ENCODE measurements at regions not wholly inside any gene's neighbourhood (a gene's known extent, or its start where the extent isn't known, plus 50 kb on each side); places are given as distances from the start of the nearest gene placed in this dataset.

DNA sequence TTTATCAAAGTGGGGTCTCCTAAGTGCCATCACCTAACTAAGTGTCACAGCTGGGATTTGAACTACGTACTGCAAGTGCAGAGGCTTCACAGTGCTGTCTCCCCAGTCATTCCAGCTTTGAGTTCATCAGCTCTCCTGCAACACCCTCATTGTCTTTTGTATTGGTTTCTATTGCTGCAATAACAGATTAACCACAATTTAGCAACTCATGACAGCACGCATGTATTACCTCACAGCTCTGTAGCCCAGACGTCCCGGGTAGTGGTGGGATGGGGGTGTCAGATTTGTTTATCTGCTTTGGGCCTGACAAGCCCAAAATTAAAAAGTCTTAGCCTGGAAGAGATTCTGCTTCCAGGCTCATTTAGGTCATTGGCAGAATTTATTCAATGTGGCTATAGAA is 220.5 kb upstream of the LRRN1 start:
- DNase-seq (ENCODE audit: low spot score), result no peak
- in situ Hi-C loops (cut with MboI; ENCODE audit: low pct_unique_long_range_greater_than_20kb, low sequenced_read_pairs, unreplicated experiment), result no loop called here
- TF ChIP-seq, protein P1, sequence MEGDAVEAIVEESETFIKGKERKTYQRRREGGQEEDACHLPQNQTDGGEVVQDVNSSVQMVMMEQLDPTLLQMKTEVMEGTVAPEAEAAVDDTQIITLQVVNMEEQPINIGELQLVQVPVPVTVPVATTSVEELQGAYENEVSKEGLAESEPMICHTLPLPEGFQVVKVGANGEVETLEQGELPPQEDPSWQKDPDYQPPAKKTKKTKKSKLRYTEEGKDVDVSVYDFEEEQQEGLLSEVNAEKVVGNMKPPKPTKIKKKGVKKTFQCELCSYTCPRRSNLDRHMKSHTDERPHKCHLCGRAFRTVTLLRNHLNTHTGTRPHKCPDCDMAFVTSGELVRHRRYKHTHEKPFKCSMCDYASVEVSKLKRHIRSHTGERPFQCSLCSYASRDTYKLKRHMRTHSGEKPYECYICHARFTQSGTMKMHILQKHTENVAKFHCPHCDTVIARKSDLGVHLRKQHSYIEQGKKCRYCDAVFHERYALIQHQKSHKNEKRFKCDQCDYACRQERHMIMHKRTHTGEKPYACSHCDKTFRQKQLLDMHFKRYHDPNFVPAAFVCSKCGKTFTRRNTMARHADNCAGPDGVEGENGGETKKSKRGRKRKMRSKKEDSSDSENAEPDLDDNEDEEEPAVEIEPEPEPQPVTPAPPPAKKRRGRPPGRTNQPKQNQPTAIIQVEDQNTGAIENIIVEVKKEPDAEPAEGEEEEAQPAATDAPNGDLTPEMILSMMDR (IDR thresholded peaks at IDR 0.05; ENCODE audit: extremely low read depth, insufficient read depth, missing control alignments), result no peak

DNA sequence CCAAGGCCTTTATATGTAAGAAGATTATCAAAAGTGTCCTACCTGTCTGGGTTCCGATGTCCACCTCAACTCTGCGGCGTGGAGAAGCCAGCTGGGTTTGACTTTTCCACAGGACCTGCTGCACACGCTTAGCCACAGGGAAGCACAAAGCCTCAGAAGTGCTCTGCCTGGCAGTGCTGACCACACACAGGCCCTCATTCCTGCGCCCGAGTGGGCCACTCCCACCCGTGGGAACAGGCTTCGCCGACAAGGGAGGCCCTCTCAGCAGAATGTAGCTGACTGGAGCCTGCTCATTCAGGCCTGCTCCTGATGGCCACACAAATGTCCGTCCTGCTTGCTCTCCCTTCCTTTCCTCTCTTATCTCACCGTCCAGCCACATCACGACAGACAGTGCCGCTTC is 221.4 kb upstream of the LRRN1 start:
- DNase-seq (ENCODE audit: low spot score), result no peak
- in situ Hi-C loops (cut with MboI; ENCODE audit: low pct_unique_long_range_greater_than_20kb, low sequenced_read_pairs, unreplicated experiment), result no loop called here
- TF ChIP-seq, protein P1 (IDR thresholded peaks at IDR 0.05; ENCODE audit: extremely low read depth, insufficient read depth, missing control alignments), result no peak

DNA sequence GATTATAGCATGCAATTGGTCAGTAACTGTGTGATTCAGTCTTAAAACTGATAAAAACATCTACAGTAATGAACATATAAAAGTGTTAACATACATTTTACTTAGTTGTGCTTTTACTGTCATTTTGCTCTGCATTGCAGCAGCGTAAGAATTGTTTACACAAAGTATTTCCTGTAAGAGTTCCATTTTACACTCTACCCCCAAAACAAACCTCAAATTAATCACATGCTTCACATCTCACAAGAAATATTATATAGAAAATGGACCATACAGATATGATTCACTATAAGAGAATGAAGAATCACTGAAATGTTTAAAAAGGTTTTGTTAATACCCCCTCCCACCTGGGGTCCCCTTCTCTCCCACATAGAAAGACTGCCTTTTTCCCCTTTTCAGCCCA is 225.9 kb upstream of the LRRN1 start:
- in situ Hi-C loops (cut with MboI; ENCODE audit: low pct_unique_long_range_greater_than_20kb, low sequenced_read_pairs, unreplicated experiment), result no loop called here

DNA sequence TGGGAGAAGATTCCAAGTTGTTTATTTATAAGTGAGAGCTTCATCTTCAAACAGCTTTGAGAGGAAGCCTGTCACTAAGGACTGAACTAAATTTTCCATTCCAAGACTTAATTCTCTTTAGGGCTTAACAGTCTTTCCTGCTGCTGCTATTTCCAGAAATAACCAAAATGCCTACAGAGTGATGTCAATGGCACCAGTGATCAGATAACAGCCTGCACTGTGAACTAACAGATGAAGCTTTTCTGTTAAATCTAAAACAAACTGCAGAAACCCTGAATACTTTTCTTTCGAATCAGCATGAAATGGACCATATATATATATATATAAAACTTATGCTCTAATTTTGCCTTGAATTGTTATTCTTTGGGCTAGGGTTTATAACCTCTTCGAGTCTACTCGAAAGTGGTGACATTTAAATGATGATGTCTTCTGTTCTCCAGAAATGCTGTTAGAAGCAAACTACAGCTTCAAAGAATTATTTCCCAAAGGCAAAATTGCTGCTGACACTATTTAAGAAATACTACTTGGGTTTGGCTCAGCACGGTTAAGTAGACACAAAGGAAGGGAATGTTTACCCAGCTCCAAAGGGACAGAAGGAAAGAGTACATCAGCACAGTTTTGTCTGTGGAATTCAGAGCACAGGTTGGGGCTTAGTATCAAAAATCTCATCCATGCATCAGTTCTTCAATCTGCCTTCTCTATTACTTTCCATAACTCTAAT is 238.5 kb upstream of the LRRN1 start:
- TF ChIP-seq, protein P1 (IDR thresholded peaks at IDR 0.05; ENCODE audit: extremely low read depth, insufficient read depth, missing control alignments), result no peak
- in situ Hi-C loops (cut with MboI; ENCODE audit: low pct_unique_long_range_greater_than_20kb, low sequenced_read_pairs, unreplicated experiment), result no loop called here
- no peak for DNase-seq (ENCODE audit: low spot score)

More for the DNA sequence above, 225.9 kb upstream of the LRRN1 start:
- DNase-seq (ENCODE audit: low spot score), result no peak
- TF ChIP-seq, protein P1 (IDR thresholded peaks at IDR 0.05; ENCODE audit: extremely low read depth, insufficient read depth, missing control alignments), result no peak

DNA sequence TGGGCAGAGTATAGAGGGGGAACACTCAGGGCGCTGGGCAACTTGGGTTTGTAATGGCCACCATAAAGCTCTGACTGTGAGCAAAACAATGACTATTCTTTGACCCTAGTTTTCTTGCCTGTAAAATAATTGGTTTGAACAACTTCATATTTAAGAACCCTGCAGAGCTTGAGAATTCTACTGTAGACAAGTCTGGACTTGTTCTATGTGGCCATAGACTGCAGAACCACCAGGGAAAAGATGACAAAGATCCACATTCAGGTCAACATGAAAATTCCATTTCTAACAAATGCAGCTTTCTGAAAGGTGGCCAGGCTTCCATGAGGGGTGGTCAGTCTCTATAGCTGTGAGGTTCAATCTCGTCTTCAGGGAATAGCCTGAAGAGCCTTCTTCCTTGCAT is 239.4 kb upstream of the LRRN1 start:
- no peak for DNase-seq (ENCODE audit: low spot score)
- in situ Hi-C loops (cut with MboI; ENCODE audit: low pct_unique_long_range_greater_than_20kb, low sequenced_read_pairs, unreplicated experiment), result no loop called here
- TF ChIP-seq, protein P1 (IDR thresholded peaks at IDR 0.05; ENCODE audit: extremely low read depth, insufficient read depth, missing control alignments), result no peak

DNA sequence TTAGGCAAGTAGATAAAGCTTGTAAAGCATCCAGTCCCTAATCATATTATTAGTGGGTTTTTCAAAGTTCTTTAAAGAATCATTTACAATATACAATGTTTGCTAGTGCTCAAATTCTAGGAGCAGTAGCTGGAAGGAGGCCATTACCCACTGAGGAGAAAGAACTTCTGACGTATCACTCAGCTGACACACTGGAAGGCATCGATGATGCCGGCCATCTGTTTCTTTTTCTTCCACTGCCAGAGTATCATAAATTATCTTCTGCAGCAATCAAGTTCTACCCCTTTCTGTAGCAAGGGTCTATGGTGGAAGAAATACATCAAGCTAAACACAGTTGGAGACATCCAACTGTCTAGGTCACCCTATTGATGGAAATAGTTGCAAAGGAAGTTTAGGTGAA is 243.2 kb upstream of the LRRN1 start:
- in situ Hi-C loops (cut with MboI; ENCODE audit: low pct_unique_long_range_greater_than_20kb, low sequenced_read_pairs, unreplicated experiment), result no loop called here

More for the DNA sequence above, 243.2 kb upstream of the LRRN1 start:
- no peak for DNase-seq (ENCODE audit: low spot score)
- TF ChIP-seq, protein P1 (IDR thresholded peaks at IDR 0.05; ENCODE audit: extremely low read depth, insufficient read depth, missing control alignments), result no peak

Measured in GM13977 (cell line).